ENCODE measurements at regions not wholly inside any gene's neighbourhood (a gene's known extent, or its start where the extent isn't known, plus 50 kb on each side); places are given as distances from the start of the nearest gene placed in this dataset.
A peak's percentile ranks its signal among the peaks of the same experiment; 100 is the strongest.

DNA sequence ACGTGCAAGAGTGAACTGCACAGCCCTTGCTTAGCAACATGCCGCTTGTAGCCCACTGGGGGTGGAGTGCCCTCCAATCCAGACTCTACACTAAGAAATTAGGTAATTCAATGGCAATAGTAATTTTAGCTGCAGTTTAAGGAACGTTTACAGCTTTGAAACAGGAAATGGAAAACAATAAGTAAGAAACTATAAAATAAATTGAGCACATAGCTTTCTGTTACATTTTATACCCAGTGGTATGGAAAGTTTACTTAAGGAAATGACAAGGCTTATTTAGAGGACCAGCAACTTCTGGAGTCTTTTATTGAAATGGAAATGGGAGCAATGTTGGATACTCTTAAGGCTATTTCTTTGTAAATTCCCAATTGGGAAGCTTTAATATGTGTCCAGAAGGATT, 373.2 kb downstream of the KCNRG start:
- no peaks in the 10 kb centered on the region for H3K9me3 ChIP-seq
- H3K4me3 ChIP-seq, result no peak overlapping the region
- no peak for ATAC-seq
- WGBS, 2 donors, result 77 to 80% methylated on average over 3 of the region's 3 CpGs
- no peaks in the 10 kb centered on the region for H3K27me3 ChIP-seq
- no peak for DNase-seq
- H3K36me3 ChIP-seq, result no peaks in the 10 kb centered on the region
- intact Hi-C loops (cut with DNase I), result loop anchor here in 4 of 10 donors (10.0 kb wide), 3 partner anchors 136 to 526 kb away; partner anchors contain the start of gene TRIM13 (in 1 of the 4)
- peaks cover 0 to 47% (median 29%) of the 10 kb centered on the region in 9 donors for H3K4me1 ChIP-seq
- H3K27ac ChIP-seq, result no peak overlapping the region
- TF ChIP-seq, protein P1, sequence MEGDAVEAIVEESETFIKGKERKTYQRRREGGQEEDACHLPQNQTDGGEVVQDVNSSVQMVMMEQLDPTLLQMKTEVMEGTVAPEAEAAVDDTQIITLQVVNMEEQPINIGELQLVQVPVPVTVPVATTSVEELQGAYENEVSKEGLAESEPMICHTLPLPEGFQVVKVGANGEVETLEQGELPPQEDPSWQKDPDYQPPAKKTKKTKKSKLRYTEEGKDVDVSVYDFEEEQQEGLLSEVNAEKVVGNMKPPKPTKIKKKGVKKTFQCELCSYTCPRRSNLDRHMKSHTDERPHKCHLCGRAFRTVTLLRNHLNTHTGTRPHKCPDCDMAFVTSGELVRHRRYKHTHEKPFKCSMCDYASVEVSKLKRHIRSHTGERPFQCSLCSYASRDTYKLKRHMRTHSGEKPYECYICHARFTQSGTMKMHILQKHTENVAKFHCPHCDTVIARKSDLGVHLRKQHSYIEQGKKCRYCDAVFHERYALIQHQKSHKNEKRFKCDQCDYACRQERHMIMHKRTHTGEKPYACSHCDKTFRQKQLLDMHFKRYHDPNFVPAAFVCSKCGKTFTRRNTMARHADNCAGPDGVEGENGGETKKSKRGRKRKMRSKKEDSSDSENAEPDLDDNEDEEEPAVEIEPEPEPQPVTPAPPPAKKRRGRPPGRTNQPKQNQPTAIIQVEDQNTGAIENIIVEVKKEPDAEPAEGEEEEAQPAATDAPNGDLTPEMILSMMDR (IDR thresholded peaks at IDR 0.05), result no peak

DNA sequence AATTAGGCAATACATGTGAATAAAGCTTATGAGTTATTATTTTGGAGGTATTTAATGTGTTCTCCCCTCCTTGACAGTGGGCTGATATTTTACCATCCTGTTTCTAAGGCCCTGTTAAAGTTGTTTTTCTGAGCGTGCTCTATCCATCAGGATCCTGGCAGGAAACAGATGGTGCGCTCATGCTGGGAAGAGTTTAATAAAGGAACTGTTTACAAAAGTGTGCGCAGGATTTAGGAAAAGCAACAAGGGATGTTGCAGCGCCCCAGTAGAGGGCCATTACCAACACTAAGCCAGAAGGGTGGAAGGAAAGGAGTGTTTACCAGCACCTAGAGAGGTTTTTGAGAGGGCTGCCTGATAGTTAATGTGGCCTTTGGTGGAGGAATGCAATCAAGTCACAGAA, 374.5 kb downstream of the KCNRG start:
- H3K4me3 ChIP-seq, result no peak overlapping the region
- peak overlapping the region in 3 of 10 donors; percentile 26 to 39 (median 37) for H3K27ac ChIP-seq
- intact Hi-C loops (cut with DNase I), result loop anchor here in 4 of 10 donors (10.0 kb wide), 3 partner anchors 135 to 525 kb away; partner anchors contain the start of gene TRIM13 (in 1 of the 4)
- H3K9me3 ChIP-seq, result no peaks in the 10 kb centered on the region
- ATAC-seq (peak in 1 of 8 donors; percentile 55), DNase-seq (no peak)
- TF ChIP-seq, protein P1 (IDR thresholded peaks at IDR 0.05), result peak in 2 of 9 donors; percentile 4 to 9
- WGBS, 2 donors, result 58 to 78% methylated on average over 4 of the region's 4 CpGs
- H3K36me3 ChIP-seq, result no peaks in the 10 kb centered on the region
- H3K27me3 ChIP-seq, result no peaks in the 10 kb centered on the region
- H3K4me1 ChIP-seq, result peaks cover 0 to 50% (median 32%) of the 10 kb centered on the region in 9 donors

DNA sequence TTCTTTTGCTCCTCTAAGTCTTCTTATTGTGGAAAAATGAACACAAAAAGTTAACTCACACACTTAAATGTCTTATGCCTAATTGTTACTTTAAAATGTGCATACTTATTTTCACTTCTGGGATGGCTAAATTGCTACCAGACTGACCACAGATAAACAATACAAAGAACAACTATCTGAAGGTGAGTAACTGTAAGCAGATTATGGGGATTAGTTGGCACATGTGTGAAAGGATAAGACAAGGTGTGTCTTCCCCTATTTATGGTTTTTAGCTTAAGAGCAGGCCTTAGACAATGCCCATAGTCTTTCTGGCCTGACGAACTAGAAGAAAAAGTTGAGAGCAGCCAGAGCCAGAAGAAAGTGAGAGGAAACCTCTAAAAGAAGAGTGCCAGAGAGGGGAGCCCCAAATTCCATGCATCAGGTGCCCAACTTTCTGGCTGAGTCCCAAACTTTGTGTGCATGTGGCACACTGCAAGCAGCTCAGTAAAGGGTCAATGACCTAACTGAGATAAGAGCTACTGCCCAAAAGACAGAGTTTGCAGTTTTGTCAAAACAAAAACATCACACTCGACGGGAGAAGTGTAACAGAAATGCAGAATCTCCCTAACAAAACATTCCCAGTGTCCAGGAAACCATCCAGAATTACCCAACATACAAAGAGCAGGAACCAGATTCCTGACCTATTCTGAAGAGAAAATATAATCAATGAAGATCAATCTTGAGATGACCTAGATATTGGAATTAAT, 375.4 kb downstream of the KCNRG start:
- intact Hi-C loops (cut with DNase I), result no loop called here
- 63 to 69% methylated on average over 3 of the region's 3 CpGs for WGBS, 2 donors
- Histone ChIP-seq H3K4me1 (peaks cover 0 to 50% (median 30%) of the 10 kb centered on the region in 9 donors), H3K27ac (peak overlapping the region in 1 of 10 donors; percentile 26), H3K27me3 (no peaks in the 10 kb centered on the region), H3K9me3 (no peaks in the 10 kb centered on the region), H3K36me3 (no peaks in the 10 kb centered on the region), H3K4me3 (no peak overlapping the region)
- DNase-seq (no peak), ATAC-seq (no peak)
- TF ChIP-seq, protein P1 (IDR thresholded peaks at IDR 0.05), result no peak

DNA sequence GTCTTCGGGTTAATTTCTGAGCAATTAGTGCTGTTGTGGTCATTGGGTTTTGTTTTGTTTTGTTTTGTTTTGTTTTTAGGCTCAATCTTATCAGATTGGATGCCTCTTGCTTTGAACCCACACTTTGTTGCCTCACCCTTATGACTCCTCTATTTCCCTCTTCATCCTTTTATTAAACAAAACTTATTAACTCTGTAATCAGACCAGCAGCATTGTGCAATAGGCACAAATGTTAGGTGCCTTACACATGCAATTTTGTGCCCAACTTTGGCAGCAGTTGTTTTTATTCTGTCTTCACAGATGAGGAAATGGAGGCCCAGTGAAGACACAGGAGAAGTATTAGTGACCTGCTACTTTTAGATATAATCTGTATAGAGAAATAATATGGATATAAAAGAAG, 377.7 kb downstream of the KCNRG start:
- Histone ChIP-seq H3K4me1 (peaks cover 0 to 33% (median 18%) of the 10 kb centered on the region in 9 donors), H3K9me3 (no peaks in the 10 kb centered on the region), H3K4me3 (no peak overlapping the region), H3K27me3 (no peaks in the 10 kb centered on the region), H3K36me3 (no peaks in the 10 kb centered on the region), H3K27ac (no peak overlapping the region)
- TF ChIP-seq, protein P1 (IDR thresholded peaks at IDR 0.05), result no peak
- intact Hi-C loops (cut with DNase I), result no loop called here
- WGBS, 2 donors, result 65 to 84% methylated on average over 1 of the region's 1 CpG
- ATAC-seq (no peak), DNase-seq (no peak)
